ENCODE measurements at regions not wholly inside any gene's neighbourhood (a gene's known extent, or its start where the extent isn't known, plus 50 kb on each side); places are given as distances from the start of the nearest gene placed in this dataset.
A peak's percentile ranks its signal among the peaks of the same experiment; 100 is the strongest.

DNA sequence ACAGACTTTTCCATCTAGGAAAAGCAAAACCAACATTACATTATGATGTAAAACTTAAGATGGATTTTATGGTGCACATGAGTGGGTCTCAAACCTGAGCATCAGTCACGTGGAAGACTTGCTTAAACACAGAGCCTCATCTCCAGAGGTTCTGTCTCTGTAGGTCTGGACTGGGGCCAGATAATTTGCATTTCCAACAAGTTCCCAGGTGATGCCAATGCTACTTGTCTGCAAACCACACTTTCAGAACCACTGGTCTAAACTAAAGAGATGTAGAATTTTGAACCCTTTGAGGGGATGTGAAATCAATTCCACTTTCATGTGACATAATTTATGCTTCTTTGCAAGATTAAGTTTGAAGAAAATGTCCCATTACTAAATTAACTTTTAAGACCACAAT, 522.8 kb downstream of the MBD2 start:
- Histone ChIP-seq H3K36me3 (no peaks in the 10 kb centered on the region), H3K9me3 (no peaks in the 10 kb centered on the region), H3K4me3 (no peak overlapping the region), H3K4me1 (replicated peaks) (no peaks in the 10 kb centered on the region), H3K27ac (no peak overlapping the region), H3K27me3 (replicated peaks; ENCODE audit: insufficient read depth) (no peaks in the 10 kb centered on the region)
- WGBS: 48% methylated on average over 1 of the region's 1 CpG
- no peak for DNase-seq (ENCODE audit: low spot score)
- intact Hi-C loops (cut with DNase I): loop anchor here (10.0 kb wide), 1 partner anchor 423 kb away; no protein-coding TSS in a partner anchor
- TF ChIP-seq POLR2AphosphoS5 (IDR thresholded peaks at IDR 0.05) (no peak), POLR2A (IDR thresholded peaks at IDR 0.05) (no peak), CTCF (IDR thresholded peaks at IDR 0.05) (no peak)

DNA sequence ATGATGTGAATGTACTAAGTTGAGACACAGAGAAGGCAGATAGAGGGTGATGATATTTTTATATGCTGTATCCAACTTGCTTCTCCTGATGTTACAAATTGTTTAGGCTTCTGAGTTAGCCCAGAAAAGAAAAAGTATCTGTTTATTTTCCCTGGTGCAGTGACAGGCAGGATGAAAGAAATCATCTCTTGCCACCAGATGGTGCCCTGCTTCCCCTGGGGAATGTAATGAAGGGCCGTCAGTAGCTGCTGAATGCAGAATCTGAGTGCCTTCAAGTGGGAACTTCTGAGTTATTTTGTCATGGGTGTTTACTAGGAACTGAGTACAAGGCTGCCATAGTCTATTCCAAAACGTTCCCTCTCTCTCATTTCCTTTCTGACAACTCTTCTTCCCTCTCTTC, 525.6 kb downstream of the MBD2 start:
- no peaks in the 10 kb centered on the region for H3K9me3 ChIP-seq
- no peak overlapping the region for H3K27ac ChIP-seq
- TF ChIP-seq CTCF (IDR thresholded peaks at IDR 0.05) (peak in 1 of 4 experiments; percentile 25), POLR2AphosphoS5 (IDR thresholded peaks at IDR 0.05) (no peak), POLR2A (IDR thresholded peaks at IDR 0.05) (no peak)
- no peak overlapping the region for H3K4me3 ChIP-seq
- H3K36me3 ChIP-seq: no peaks in the 10 kb centered on the region
- intact Hi-C loops (cut with DNase I): no loop called here
- 4% methylated on average over 2 of the region's 2 CpGs for WGBS
- H3K27me3 ChIP-seq (replicated peaks; ENCODE audit: insufficient read depth): no peaks in the 10 kb centered on the region
- no peaks in the 10 kb centered on the region for H3K4me1 ChIP-seq (replicated peaks)
- no peak for DNase-seq (ENCODE audit: low spot score)

DNA sequence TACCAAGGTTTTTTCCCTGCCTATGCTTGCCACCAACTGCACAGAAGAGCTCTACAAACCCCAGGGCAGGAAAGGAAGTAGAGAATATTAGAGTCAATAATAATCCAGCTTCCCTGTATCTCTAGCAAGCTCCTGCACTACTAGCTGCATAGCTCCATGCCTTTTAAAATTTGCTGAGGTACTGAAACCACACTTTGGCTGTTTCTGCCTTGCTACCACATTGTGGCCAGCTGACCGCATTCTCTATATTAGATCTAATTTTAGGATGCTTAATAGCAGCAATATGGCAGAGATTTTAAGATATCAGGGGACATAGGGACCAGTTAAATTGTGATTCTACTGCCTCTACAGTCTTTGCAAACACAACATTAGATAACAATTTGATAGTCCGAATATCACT, 534.6 kb downstream of the MBD2 start:
- intact Hi-C loops (cut with DNase I): no loop called here
- Histone ChIP-seq H3K4me1 (replicated peaks) (no peaks in the 10 kb centered on the region), H3K9me3 (no peaks in the 10 kb centered on the region), H3K36me3 (no peaks in the 10 kb centered on the region), H3K27ac (no peak overlapping the region), H3K4me3 (no peak overlapping the region), H3K27me3 (replicated peaks; ENCODE audit: insufficient read depth) (no peaks in the 10 kb centered on the region)
- TF ChIP-seq POLR2A (IDR thresholded peaks at IDR 0.05): no peak
- no peak for TF ChIP-seq CTCF (IDR thresholded peaks at IDR 0.05)
- TF ChIP-seq POLR2AphosphoS5 (IDR thresholded peaks at IDR 0.05): no peak
- DNase-seq (ENCODE audit: low spot score): no peak
- 88% methylated on average over 2 of the region's 2 CpGs for WGBS

DNA sequence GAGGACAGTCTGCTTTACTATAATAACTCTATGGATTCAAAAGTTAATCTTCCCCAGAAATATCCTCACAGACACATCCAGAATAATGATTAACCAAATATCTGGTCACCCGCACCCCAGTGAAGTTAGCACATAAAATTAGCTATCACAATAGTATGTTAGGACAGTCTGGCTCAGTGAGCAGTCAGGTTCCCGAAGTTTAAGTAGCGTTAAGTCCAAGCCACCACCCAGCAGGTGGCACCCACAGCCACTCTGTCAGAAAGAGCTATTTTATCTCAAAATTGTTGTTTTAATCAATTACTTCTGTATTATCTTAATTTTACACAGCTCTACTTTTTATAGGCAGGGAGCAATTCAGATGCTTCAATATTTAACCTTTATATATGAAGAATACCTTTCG, 537.5 kb downstream of the MBD2 start:
- Histone ChIP-seq H3K27me3 (replicated peaks; ENCODE audit: insufficient read depth) (no peaks in the 10 kb centered on the region), H3K36me3 (no peaks in the 10 kb centered on the region), H3K4me1 (replicated peaks) (no peaks in the 10 kb centered on the region), H3K27ac (no peak overlapping the region), H3K4me3 (no peak overlapping the region), H3K9me3 (no peaks in the 10 kb centered on the region)
- TF ChIP-seq CTCF (IDR thresholded peaks at IDR 0.05) (no peak), POLR2AphosphoS5 (IDR thresholded peaks at IDR 0.05) (no peak), POLR2A (IDR thresholded peaks at IDR 0.05) (no peak)
- 67% methylated on average over 4 of the region's 4 CpGs for WGBS
- no peak for DNase-seq (ENCODE audit: low spot score)
- intact Hi-C loops (cut with DNase I): no loop called here

GRCh38 chr18:53682796-53683195, 541.7 kb downstream of the MBD2 start:
- Histone ChIP-seq H3K27me3 (replicated peaks; ENCODE audit: insufficient read depth) (no peaks in the 10 kb centered on the region), H3K9me3 (no peaks in the 10 kb centered on the region), H3K4me1 (replicated peaks) (no peaks in the 10 kb centered on the region), H3K36me3 (no peaks in the 10 kb centered on the region), H3K27ac (no peak overlapping the region), H3K4me3 (no peak overlapping the region)
- TF ChIP-seq POLR2A (IDR thresholded peaks at IDR 0.05) (no peak), POLR2AphosphoS5 (IDR thresholded peaks at IDR 0.05) (no peak), CTCF (IDR thresholded peaks at IDR 0.05) (no peak)
- intact Hi-C loops (cut with DNase I): no loop called here
- 33% methylated on average over 2 of the region's 2 CpGs for WGBS
- DNase-seq (ENCODE audit: low spot score): no peak

Measured in prostate gland (tissue), 2 donors.